KOPT-K1 (cell line): ENCODE measurements at regions not wholly inside any gene's neighbourhood (a gene's known extent, or its start where the extent isn't known, plus 50 kb on each side); places are given as distances from the start of the nearest gene placed in this dataset.
"Not testable (repeated sequence)": the region's sequence is repeated elsewhere in the genome, so short reads cannot be mapped to it uniquely, and the experiment has no call there.

Experiments
- H3K27ac ChIP-seq: fragments of 200-600 bp; sonication (generic); 2 replicates; pipeline ENCODE4 v1.5.1; 2016; ENCODE audit warnings: antibody characterized with exemption, mild to moderate bottlenecking, low read depth, low read length; ENCODE audit not compliant: poor library complexity, severe bottlenecking
- H3K36me3 ChIP-seq: fragments of 200-600 bp; sonication (generic); 2 replicates; pipeline ENCODE4 v1.5.1; 2017; ENCODE audit warnings: antibody characterized with exemption, mild to moderate bottlenecking, low read length, moderate library complexity; ENCODE audit not compliant: insufficient read depth
- H3K9me3 ChIP-seq: fragments of 200-600 bp; sonication (generic); 2 replicates; pipeline ENCODE4 v1.5.1; 2017; ENCODE audit warnings: antibody characterized with exemption, low read length, mild to moderate bottlenecking; ENCODE audit not compliant: insufficient read depth, poor library complexity, severe bottlenecking

- peak overlapping the region; percentile 83 for H3K27ac ChIP-seq
- H3K36me3 ChIP-seq, result no peaks in the 10 kb centered on the region
- peaks cover 12% of the 10 kb centered on the region for H3K9me3 ChIP-seq
These were observed 104.9 kb downstream of the ZNF429 start for GRCh38 chr19:21610341-21610740.

DNA sequence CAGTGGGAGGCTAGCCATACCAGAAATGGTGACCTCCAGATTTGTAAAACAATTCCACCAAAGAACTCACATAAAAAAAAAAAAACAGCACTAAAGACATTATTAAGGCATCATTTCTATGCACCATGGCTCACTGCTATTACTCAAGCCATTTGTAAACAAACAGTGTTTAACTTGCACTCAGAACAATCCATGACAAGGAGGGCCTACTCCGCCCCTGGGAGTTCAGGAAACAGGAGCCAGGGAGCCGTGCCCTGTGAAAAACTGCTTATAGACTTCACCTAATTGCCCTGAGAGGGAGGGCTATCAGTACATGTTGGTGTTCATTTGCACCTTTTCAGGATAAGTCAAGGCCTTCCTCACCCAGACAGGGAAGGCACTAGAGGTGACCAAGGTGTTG, 103.2 kb downstream of the ZNF429 start:
- H3K36me3 ChIP-seq, result no peaks in the 10 kb centered on the region
- H3K9me3 ChIP-seq, result peaks cover 5% of the 10 kb centered on the region
- H3K27ac ChIP-seq, result peak overlapping the region; percentile 83

DNA sequence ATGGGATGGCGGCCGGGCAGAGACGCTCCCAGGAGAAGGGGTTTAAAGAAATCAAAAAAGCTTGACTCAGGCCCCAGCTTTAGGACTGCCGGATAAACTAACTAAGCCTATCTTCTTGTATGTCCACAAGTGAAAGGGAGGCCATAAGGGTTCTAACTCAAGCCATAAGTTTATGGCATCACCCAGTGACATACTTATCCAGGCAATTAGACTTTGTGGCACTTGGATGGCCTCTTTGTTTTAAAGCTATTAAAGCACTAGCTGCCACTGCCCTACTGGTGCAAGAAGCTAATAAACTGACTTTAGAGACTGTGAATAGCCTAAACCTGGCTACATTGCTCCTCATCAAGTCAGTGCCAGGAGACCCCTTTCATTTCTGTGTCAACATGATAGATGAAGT, 102.0 kb downstream of the ZNF429 start:
- peak overlapping the region; percentile 83 for H3K27ac ChIP-seq

DNA sequence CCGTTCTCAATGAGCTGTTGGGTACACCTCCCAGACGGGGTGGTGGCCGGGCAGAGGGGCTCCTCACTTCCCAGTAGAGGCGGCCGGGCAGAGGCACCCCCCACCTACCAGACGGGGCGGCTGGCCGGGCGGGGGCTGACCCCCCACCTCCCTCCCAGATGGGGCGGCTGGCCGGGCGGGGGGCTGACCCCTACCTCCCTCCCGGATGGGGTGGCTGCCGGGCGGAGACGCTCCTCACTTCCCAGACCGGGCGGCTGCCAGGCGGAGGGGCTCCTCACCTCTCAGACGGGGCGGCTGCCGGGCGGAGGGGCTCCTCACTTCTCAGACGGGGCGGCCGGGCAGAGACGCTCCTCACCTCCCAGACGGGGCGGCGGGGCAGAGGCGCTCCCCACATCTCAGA, 101.6 kb downstream of the ZNF429 start:
- H3K27ac ChIP-seq, H3K36me3 ChIP-seq, H3K9me3 ChIP-seq: not testable (repeated sequence)

More for the DNA sequence above, 102.0 kb downstream of the ZNF429 start:
- no peaks in the 10 kb centered on the region for H3K36me3 ChIP-seq
- peaks cover 5% of the 10 kb centered on the region for H3K9me3 ChIP-seq

- H3K36me3 ChIP-seq, H3K9me3 ChIP-seq, H3K27ac ChIP-seq: not testable (repeated sequence)
These were observed 100.9 kb downstream of the ZNF429 start for GRCh38 chr19:21606326-21606725.

DNA sequence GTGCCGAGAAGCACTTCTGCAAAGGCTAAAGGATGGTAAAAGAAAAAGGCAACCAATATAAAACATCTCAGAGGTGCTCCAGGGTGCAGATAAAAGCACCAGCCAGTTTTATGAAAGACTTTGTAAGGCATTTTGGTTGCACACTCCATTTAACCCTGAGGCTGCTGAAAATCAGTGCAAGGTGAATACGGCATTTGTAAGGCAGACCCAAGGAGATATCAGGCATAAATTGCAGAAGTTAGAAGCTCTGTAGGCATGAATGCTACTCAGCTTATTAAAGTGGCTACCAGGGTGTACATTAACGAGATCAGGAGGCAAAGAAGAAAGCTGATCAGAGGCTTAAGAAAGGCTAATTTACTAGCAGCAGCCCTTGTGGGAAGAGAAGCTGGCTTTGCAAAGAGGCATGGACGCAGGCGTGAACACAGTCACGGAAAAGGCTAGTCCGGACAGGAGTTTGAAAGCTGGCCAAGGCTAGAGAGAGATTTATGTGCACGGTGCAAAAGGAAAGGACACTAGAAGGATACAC, 99.6 kb downstream of the ZNF429 start:
- no peaks in the 10 kb centered on the region for H3K36me3 ChIP-seq
- peak overlapping the region; percentile 91 for H3K27ac ChIP-seq
- H3K9me3 ChIP-seq, result peaks cover 5% of the 10 kb centered on the region
